Common myeloid progenitor, CD34-positive (primary cell): ENCODE measurements at regions not wholly inside any gene's neighbourhood (a gene's known extent, or its start where the extent isn't known, plus 50 kb on each side); places are given as distances from the start of the nearest gene placed in this dataset.

ENCODE experiments used
- CTCF ChIA-PET: fragments of 350-600 bp; sonication (Branson Sonifier 250); formaldehyde crosslinking; loops from one replicate; lab custom pipeline; 2021; ENCODE audit warnings: antibody characterized with exemption; lab: Charles Lee
- POLR2A ChIA-PET: fragments of 350-600 bp; sonication (Branson Sonifier 250); formaldehyde crosslinking; loops from one replicate; lab custom pipeline; 2021; ENCODE audit warnings: antibody characterized with exemption; lab: Charles Lee
- DNase-seq, 3 donors: peaks; one replicate each; pipeline versions ENCODE4 v3.0.0 to v3.0.0-alpha.2; 2013
- H3K27ac ChIP-seq, 2 experiments: 1 replicate in 1 of 2; 2 replicates in 1 of 2; pipeline ENCODE4 v1.7.0; 2013; ENCODE audit warnings: inconsistent platforms in 2 of 2, low read length in 2 of 2, mild to moderate bottlenecking in 2 of 2, low read depth in 1 of 2, moderate library complexity in 1 of 2; ENCODE audit not compliant: severe bottlenecking in 2 of 2, insufficient read depth in 1 of 2, poor library complexity in 1 of 2
- H3K27me3 ChIP-seq, 5 experiments: replicated peaks in 2 of 5; 1 replicate in 3 of 5; 2 replicates in 2 of 5; pipeline versions ENCODE4 v1.6.1 to v1.7.0; 2013; ENCODE audit warnings: low read length in 4 of 5, mild to moderate bottlenecking in 2 of 5, moderate library complexity in 2 of 5, inconsistent platforms in 1 of 5; ENCODE audit not compliant: insufficient read depth in 5 of 5, control insufficient read depth in 4 of 5
- H3K36me3 ChIP-seq, 4 experiments: 1 replicate in 2 of 4; 2 replicates in 2 of 4; pipeline versions ENCODE4 v1.6.1 to v1.7.0; 2013; ENCODE audit warnings: low read length in 3 of 4, control low read depth in 1 of 4, mild to moderate bottlenecking in 1 of 4; ENCODE audit not compliant: control insufficient read depth in 4 of 4, insufficient read depth in 4 of 4
- H3K4me1 ChIP-seq, 4 experiments: 1 replicate in 3 of 4; 2 replicates in 1 of 4; pipeline versions ENCODE4 v1.6.1 to v1.7.1; 2013; ENCODE audit warnings: low read length in 3 of 4, mild to moderate bottlenecking in 3 of 4, control low read depth in 1 of 4, inconsistent platforms in 1 of 4, moderate library complexity in 1 of 4; ENCODE audit not compliant: control insufficient read depth in 4 of 4, insufficient read depth in 4 of 4; ENCODE audit errors: control extremely low read depth in 1 of 4
- H3K4me3 ChIP-seq, 7 experiments: 1 replicate in 4 of 7; 2 replicates in 3 of 7; pipeline versions ENCODE4 v1.5.1 to v1.7.0; 2013; ENCODE audit warnings: mild to moderate bottlenecking in 7 of 7, low read length in 6 of 7, moderate library complexity in 6 of 7, inconsistent platforms in 2 of 7, low read depth in 2 of 7, control low read depth in 1 of 7; ENCODE audit not compliant: insufficient read depth in 4 of 7, control insufficient read depth in 1 of 7; ENCODE audit errors: extremely low read depth in 1 of 7
- H3K9me3 ChIP-seq, 5 experiments: 1 replicate in 4 of 5; 2 replicates in 1 of 5; pipeline versions ENCODE4 v1.6.1 to v1.7.1; 2013; ENCODE audit warnings: low read length in 4 of 5, mild to moderate bottlenecking in 2 of 5, inconsistent platforms in 1 of 5, low read depth in 1 of 5, moderate library complexity in 1 of 5; ENCODE audit not compliant: control insufficient read depth in 4 of 5, insufficient read depth in 2 of 5; ENCODE audit errors: control extremely low read depth in 1 of 5
- WGBS: methylation state at CpG from one replicate; pipeline ENCODE4 v1.1.5; 2013; ENCODE audit not compliant: insufficient coverage; 5-methylcytosine and 5-hydroxymethylcytosine counted together

DNA sequence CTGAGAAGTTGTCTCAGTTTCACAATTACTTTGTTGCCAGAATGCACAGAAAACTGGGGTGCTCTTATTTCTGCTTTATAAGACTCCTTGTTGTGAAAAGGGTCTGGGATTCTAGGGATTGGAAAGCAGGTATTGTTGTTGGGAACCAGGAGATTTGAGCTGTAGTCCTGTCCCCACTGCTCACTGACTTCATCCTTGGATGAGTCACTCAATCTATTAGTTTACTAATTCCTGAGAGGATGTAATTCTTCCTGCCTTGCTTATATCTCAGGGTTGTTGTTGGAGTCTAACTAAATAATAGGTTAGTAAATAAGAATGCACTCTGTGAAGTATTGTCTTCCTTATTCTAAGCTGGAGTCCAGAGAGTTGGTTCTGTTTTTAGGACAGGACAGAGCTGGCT lies 172.5 kb upstream of the GALNT2 start:
- ChIA-PET CTCF (interaction anchor here (1.3 to 2.1 kb wide), 2 partner anchors 45 to 51 kb away, joined by 3 to 6 read pairs; no protein-coding TSS in a partner anchor), POLR2A (interaction anchor here (0.6 kb wide), 1 partner anchor 136 kb away, joined by 3 read pairs; no protein-coding TSS in a partner anchor)
- no peak for DNase-seq
- no peaks in the 10 kb centered on the region for H3K36me3 ChIP-seq
- H3K9me3 ChIP-seq, result peaks cover 0 to 2% (median 0%) of the 10 kb centered on the region in 5 experiments
- no peak overlapping the region for H3K27ac ChIP-seq
- peaks cover 0 to 9% (median 0%) of the 10 kb centered on the region in 5 experiments for H3K27me3 ChIP-seq
- H3K4me1 ChIP-seq, result peaks cover 0 to 7% (median 0%) of the 10 kb centered on the region in 4 experiments
- no peak overlapping the region for H3K4me3 ChIP-seq

DNA sequence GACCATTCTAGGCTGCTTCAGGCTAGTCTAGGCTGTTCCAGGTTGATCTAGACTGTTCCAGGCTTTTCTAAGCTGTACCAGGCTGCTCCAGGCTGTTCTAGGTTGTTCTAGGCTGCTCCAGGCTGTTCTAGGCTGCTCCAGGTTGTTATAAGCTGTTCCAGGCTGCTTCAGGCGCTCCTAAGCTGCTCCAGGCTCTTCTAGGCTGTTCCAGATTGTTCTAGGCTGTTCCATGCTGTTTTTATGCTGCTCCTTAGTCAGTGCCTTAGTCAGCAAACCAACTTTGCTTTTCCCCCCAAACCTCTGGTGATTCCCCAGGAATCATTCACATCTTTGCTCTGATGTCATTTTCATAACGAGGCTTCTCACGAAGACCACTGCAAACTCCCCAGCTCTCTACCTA lies 171.4 kb upstream of the GALNT2 start:
- Histone ChIP-seq H3K4me3 (no peak overlapping the region), H3K4me1 (peaks cover 0 to 7% (median 0%) of the 10 kb centered on the region in 4 experiments), H3K36me3 (no peaks in the 10 kb centered on the region), H3K9me3 (peaks cover 0 to 2% (median 0%) of the 10 kb centered on the region in 5 experiments), H3K27me3 (peaks cover 0 to 9% (median 0%) of the 10 kb centered on the region in 5 experiments), H3K27ac (no peak overlapping the region)
- ChIA-PET POLR2A (no interaction called here), CTCF (interaction anchor here (1.3 to 2.1 kb wide), 2 partner anchors 46 to 50 kb away, joined by 3 to 6 read pairs; no protein-coding TSS in a partner anchor)
- 95% methylated on average over 3 of the region's 3 CpGs for WGBS
- no peak for DNase-seq

DNA sequence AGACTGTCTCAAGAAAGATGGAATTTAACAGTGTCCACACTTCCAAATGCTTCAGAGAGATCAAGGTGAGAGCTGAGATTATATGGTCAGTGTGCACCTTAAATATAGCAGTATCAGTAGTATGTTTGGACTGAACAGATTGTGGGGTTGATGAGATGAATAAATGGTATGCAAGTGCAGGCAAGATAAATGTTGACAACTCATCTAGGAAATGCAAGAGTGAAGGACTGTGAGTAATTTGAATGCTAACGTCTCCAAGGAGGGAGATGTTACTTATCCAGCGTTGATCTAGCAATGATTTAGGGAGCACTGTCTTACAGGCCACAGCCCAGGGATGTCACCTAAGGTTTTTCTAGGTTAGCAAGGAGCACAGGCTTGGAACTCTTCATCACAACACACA lies 170.7 kb upstream of the GALNT2 start:
- DNase-seq, result no peak
- Histone ChIP-seq H3K36me3 (no peaks in the 10 kb centered on the region), H3K4me3 (no peak overlapping the region), H3K27ac (no peak overlapping the region), H3K4me1 (peaks cover 0 to 7% (median 0%) of the 10 kb centered on the region in 4 experiments), H3K27me3 (peaks cover 0 to 9% (median 0%) of the 10 kb centered on the region in 5 experiments), H3K9me3 (peaks cover 0 to 5% (median 0%) of the 10 kb centered on the region in 5 experiments)
- ChIA-PET POLR2A (interaction anchor here (1.1 kb wide), 1 partner anchor 9 kb away, joined by 4 read pairs; no protein-coding TSS in a partner anchor), CTCF (no interaction called here)
- no CpG with 5 or more reads among the region's 2 CpGs for WGBS

- Histone ChIP-seq H3K27ac (no peak overlapping the region), H3K4me3 (no peak overlapping the region), H3K4me1 (peaks cover 0 to 7% (median 0%) of the 10 kb centered on the region in 4 experiments), H3K9me3 (peaks cover 0 to 3% (median 0%) of the 10 kb centered on the region in 5 experiments), H3K27me3 (peaks cover 0 to 9% (median 0%) of the 10 kb centered on the region in 5 experiments), H3K36me3 (no peaks in the 10 kb centered on the region)
- no peak for DNase-seq
- ChIA-PET POLR2A (interaction anchor here (1.1 kb wide), 1 partner anchor 10 kb away, joined by 4 read pairs; no protein-coding TSS in a partner anchor), CTCF (no interaction called here)
- 95% methylated on average over 2 of the region's 5 CpGs for WGBS
Observed at GRCh38 chr1:229896861-229897260, 170.2 kb upstream of the GALNT2 start.

DNA sequence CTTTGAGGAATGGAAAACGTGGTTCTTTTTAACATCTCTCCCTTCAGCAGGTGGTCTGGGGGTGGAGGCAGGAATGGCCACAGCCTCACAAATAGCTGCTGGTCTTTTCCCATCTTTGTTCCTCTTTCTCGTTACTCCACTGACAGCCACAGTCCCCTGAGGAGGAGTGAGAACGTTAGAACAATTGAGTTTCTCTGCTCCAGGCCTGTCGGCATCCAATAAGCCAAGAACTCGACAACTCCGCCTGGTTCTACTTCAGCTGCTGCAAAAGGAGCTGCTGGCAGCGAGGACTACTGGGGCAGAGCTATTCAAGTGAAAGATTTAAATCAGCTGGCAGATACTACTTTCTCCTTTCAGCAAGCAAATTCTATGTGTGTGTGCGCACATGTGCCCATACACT lies 169.5 kb upstream of the GALNT2 start:
- no peak overlapping the region for H3K4me3 ChIP-seq
- ChIA-PET POLR2A (no interaction called here), CTCF (interaction anchor here (0.8 kb wide), 1 partner anchor 49 kb away, joined by 3 read pairs; no protein-coding TSS in a partner anchor)
- peaks cover 0 to 9% (median 0%) of the 10 kb centered on the region in 5 experiments for H3K27me3 ChIP-seq
- no peak overlapping the region for H3K27ac ChIP-seq
- 72% methylated on average over 7 of the region's 8 CpGs for WGBS
- peaks cover 0 to 3% (median 0%) of the 10 kb centered on the region in 5 experiments for H3K9me3 ChIP-seq
- no peaks in the 10 kb centered on the region for H3K36me3 ChIP-seq
- DNase-seq, result no peak
- H3K4me1 ChIP-seq, result peaks cover 0 to 7% (median 0%) of the 10 kb centered on the region in 4 experiments

GRCh38 chr1:229900220-229900619 lies 166.8 kb upstream of the GALNT2 start:
- Histone ChIP-seq H3K36me3 (no peaks in the 10 kb centered on the region), H3K27ac (no peak overlapping the region), H3K4me1 (peaks cover 0 to 4% (median 0%) of the 10 kb centered on the region in 4 experiments), H3K4me3 (no peak overlapping the region), H3K27me3 (no peaks in the 10 kb centered on the region), H3K9me3 (peaks cover 0 to 3% (median 2%) of the 10 kb centered on the region in 5 experiments)
- 100% methylated on average over 1 of the region's 1 CpG for WGBS
- no peak for DNase-seq
- ChIA-PET CTCF (no interaction called here), POLR2A (no interaction called here)

GRCh38 chr1:229905031-229905545 lies 161.9 kb upstream of the GALNT2 start:
- Histone ChIP-seq H3K27ac (no peak overlapping the region), H3K4me3 (no peak overlapping the region), H3K4me1 (no peaks in the 10 kb centered on the region), H3K27me3 (peaks cover 2 to 20% (median 10%) of the 10 kb centered on the region in 5 experiments), H3K36me3 (no peaks in the 10 kb centered on the region), H3K9me3 (peaks cover 0 to 13% (median 3%) of the 10 kb centered on the region in 5 experiments)
- 91% methylated on average over 6 of the region's 7 CpGs for WGBS
- CTCF ChIA-PET, result no interaction called here
- POLR2A ChIA-PET, result no interaction called here
- DNase-seq, result no peak
